H54 (cell line): ENCODE measurements at regions not wholly inside any gene's neighbourhood (a gene's known extent, or its start where the extent isn't known, plus 50 kb on each side); places are given as distances from the start of the nearest gene placed in this dataset.
"Not testable (repeated sequence)": the region's sequence is repeated elsewhere in the genome, so short reads cannot be mapped to it uniquely, and the experiment has no call there.

Experiments used
- DNase-seq: peaks from one replicate; pipeline ENCODE4 v3.0.0; 2011; ENCODE audit warnings: low spot score, mixed read lengths; ENCODE audit not compliant: insufficient read length
- FAIRE-seq: peaks from 3 replicates; lab custom pipeline; 2011; peaks lifted over from hg19 to GRCh38; lab: Jason Lieb, UNC
- POLR2A ChIP-seq: IDR thresholded peaks from 2 replicates; pipeline ENCODE4 v1.6.1; 2011; ENCODE audit warnings: low read depth, mild to moderate bottlenecking, low read length

GRCh38 chr5:91243286-91243685, 139.8 kb downstream of the ARRDC3 start:
- FAIRE-seq (no peak), DNase-seq (no peak)
- TF ChIP-seq POLR2A: no peak

GRCh38 chr5:91241460-91241859, 141.7 kb downstream of the ARRDC3 start:
- not testable (repeated sequence) for FAIRE-seq

GRCh38 chr5:91240175-91240574, 142.9 kb downstream of the ARRDC3 start:
- FAIRE-seq: no peak
- no peak for TF ChIP-seq POLR2A
- DNase-seq: no peak

More at GRCh38 chr5:91241460-91241859, 141.7 kb downstream of the ARRDC3 start:
- DNase-seq: not testable (repeated sequence)

DNA sequence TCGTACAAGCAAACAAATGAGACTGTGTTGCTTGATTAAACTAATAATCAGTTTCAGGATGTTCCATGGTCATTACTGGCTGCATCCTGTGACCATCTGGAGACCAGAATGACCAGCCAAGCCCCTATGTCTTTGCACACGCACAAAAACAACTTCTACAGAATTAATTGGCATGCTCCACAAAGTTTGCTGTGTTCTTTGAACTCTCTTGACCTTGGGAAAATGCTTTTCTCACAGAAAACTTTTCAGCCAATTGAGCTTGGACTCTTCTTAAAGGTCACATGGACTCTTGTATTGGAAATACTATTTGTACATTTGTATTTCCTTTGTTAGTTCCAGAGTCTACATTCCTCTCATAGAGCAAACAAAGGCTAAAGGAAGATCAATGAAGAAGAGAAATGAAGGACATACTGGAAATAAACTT, 147.8 kb downstream of the ARRDC3 start:
- TF ChIP-seq POLR2A: no peak
- DNase-seq (no peak), FAIRE-seq (no peak)

GRCh38 chr5:91232523-91232922, 150.6 kb downstream of the ARRDC3 start:
- no peak for TF ChIP-seq POLR2A
- FAIRE-seq: no peak
- no peak for DNase-seq

DNA sequence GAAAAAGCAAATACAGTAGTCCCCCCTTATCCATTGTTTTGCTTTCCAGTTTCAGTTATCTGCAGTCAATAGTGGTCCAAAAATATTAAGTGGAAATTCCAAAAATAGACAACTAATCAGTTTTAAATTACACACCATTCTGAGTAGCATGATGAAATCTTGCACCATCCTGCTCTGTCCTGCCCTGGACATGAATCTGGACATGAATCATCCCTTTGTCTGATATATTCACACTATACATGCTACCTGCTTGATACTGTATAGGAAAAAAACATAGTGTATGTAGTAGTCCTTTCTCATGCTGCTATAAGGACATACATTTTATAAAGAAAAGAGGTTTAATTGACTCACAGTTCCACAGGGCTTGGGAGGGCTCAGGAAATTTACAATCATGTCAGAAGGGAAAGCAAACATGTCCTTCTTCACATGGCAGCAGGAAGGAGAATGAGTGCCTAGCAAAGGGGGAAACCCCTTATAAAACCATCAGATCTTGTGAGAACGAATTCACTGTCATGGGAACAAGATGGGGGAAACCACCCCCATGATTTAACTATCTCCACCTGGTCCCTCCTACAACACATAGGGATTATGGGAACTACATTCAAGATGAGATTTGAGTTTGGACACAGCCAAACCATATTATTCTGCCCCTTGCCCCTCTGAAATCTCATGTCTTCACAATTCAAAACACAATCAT, 153.9 kb downstream of the ARRDC3 start:
- FAIRE-seq (no peak), DNase-seq (no peak)
- TF ChIP-seq POLR2A: no peak

- no peak for FAIRE-seq
- no peak for DNase-seq
- TF ChIP-seq POLR2A: no peak
These were observed 154.9 kb downstream of the ARRDC3 start for GRCh38 chr5:91228188-91228587.

- no peak for FAIRE-seq
- DNase-seq: no peak
These were observed 157.1 kb downstream of the ARRDC3 start for GRCh38 chr5:91225848-91226686.

DNA sequence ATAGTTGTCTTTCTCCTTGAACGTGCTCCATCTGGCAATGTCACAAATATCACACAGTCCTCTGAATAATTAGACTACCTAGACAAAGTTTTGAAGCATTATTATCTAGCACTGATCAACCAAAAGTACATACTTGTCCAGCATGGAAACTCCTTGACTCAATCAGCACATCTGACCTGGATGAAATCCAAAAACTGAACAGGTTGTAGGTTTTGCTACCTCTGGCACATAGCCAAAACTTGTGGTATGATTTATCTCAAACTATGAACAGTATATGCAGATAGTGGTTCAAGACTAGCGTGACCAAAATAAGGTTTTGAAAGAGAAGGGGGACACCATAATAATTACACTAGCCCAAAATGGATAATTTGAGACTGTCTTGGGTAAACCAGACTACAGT, 158.1 kb downstream of the ARRDC3 start:
- FAIRE-seq (no peak), DNase-seq (no peak)
- TF ChIP-seq POLR2A: no peak

More at GRCh38 chr5:91225848-91226686, 157.1 kb downstream of the ARRDC3 start:
- TF ChIP-seq POLR2A: no peak

GRCh38 chr5:91224456-91224855, 158.7 kb downstream of the ARRDC3 start:
- no peak for TF ChIP-seq POLR2A
- no peak for DNase-seq
- no peak for FAIRE-seq

GRCh38 chr5:91223886-91224285, 159.2 kb downstream of the ARRDC3 start:
- FAIRE-seq (peak; percentile 6), DNase-seq (no peak)
- TF ChIP-seq POLR2A: no peak

DNA sequence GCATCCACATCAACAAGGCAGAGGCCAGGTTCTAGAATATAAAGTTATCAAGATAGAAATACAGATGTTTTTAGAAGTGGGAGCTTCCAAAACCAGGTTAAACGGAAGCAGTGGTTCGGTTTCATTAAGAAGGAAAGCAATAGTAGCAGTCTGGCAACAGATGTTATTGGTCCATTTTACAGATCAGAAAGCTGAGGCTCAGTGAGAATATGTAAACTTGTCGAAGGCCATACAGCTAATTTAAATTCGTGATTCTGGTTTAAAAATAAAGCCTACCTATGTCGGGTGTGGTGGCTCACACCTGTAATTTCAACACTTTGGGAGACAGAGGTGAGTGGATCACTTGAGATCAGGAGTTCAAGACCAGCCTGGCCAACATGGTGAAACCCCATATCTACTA, 160.6 kb downstream of the ARRDC3 start:
- DNase-seq: no peak
- FAIRE-seq: no peak
- no peak for TF ChIP-seq POLR2A

DNA sequence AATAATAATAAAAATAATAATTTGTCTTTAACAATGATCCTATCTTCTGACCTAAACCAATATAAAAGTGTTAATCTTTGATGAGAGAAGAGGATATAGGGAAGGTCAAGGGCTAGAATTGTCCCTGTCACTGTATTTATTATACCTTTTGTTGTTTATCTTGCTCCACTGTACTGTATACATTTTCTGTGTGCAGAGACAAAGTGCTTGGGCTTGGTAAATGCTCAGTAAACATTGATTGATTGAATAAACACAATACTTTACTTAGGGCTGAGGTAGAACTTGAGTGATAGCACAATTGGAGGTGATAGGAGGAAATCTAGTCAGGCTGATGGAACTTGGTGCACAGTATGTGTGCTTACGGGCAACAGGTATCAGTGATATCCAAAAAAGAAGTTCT, 161.2 kb downstream of the ARRDC3 start:
- no peak for DNase-seq
- no peak for FAIRE-seq
- TF ChIP-seq POLR2A: no peak

DNA sequence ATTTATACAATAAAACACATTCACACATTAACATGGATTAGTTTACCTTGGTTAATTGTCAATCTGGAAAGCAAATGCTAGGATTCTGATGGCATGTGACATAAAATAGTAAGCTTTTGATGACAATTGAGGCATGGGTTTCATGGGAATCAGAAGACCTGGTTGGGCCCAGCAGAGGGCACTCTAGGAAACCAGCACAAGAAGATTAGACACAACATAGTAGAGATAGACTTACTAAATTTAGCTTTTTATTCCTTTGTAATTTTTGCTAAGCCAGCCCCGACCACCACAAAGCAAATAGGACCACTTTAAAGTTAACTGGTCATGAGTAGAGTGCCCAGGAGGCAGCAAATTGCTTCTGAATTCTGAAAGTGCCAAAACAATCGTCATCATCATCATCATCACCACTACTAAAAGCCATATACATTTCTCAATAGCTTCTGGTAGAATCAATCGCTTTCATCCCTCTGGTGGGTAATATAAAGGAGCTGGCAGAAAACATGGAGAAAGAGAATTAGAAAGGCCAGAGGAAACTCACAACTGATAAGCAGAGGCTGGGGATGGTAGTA, 163.2 kb downstream of the ARRDC3 start:
- FAIRE-seq (no peak), DNase-seq (no peak)
- TF ChIP-seq POLR2A: no peak
